SK-N-MC (cell line): ENCODE measurements at regions not wholly inside any gene's neighbourhood (a gene's known extent, or its start where the extent isn't known, plus 50 kb on each side); places are given as distances from the start of the nearest gene placed in this dataset.

Experiments
- EZH2 ChIP-seq: fragments of 200-600 bp; sonication (generic); IDR thresholded peaks from one replicate; pipeline ENCODE4 v1.6.1; 2017; ENCODE audit warnings: antibody characterized with exemption
- POLR2AphosphoS5 ChIP-seq: IDR thresholded peaks from 2 replicates; pipeline ENCODE4 v1.6.1; 2012; ENCODE audit warnings: mild to moderate bottlenecking, low read depth, low read length, borderline replicate concordance

- TF ChIP-seq EZH2, result no peak
- TF ChIP-seq POLR2AphosphoS5, result no peak
Measured at GRCh38 chr2:144158096-144158495, 361.8 kb downstream of the ZEB2 start.
